ENCODE measurements at regions not wholly inside any gene's neighbourhood (a gene's known extent, or its start where the extent isn't known, plus 50 kb on each side); places are given as distances from the start of the nearest gene placed in this dataset.

DNA sequence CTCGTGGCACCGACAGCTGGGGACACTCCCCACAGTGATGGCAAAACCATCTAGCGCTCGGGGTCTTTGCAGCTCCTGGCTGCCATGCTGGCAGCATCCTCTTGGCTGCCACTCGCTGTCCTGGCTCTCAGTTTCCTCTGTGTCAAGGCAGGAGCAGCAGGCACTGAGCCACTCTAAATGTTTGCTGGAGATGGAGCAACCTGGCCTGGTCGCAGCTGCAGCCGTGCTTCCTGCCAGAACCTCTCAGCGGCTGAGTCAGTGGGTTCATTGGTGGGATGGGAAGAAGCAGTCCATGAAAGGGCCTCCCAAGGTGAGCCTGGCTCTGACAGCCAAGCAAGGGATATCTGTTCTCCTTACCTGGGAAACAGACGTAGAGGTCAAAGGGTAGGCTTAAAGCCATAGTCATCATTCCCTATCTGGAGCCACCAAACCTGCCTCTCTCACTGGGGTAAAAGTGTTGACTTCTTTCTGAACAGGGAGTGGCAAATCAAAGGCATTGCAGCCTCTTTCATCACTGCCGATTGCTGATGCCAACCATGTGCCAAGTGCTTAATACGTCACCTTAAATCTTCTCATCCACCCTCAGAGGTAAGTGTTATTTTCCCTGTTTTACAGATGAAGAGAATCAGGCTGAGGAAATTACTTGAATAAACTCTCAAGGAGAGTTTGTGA, 304.8 kb upstream of the ZNF462 start:
- Histone ChIP-seq H2AFZ (ENCODE audit: low read length) (no peak overlapping the region), H3K4me3 (ENCODE audit: low read length, poor library complexity, severe bottlenecking) (no peak overlapping the region), H3K9me2 (replicated peaks; ENCODE audit: low read depth, low read length) (no peaks in the 10 kb centered on the region), H3K4me1 (ENCODE audit: insufficient read depth, low read length, poor library complexity, severe bottlenecking) (no peaks in the 10 kb centered on the region), H3F3A (ENCODE audit: low read depth) (no peaks in the 10 kb centered on the region), H3K9ac (ENCODE audit: low read depth, low read length, poor library complexity, severe bottlenecking) (no peak overlapping the region), H3K27me3 (ENCODE audit: insufficient read depth, low read length, poor library complexity, severe bottlenecking) (no peaks in the 10 kb centered on the region), H3K36me3 (ENCODE audit: insufficient read depth, low read length) (no peaks in the 10 kb centered on the region), H3K9me3 (ENCODE audit: insufficient read depth, low read depth, low read length) (no peaks in the 10 kb centered on the region), H3K79me2 (ENCODE audit: insufficient read depth, low read length) (no peaks in the 10 kb centered on the region), H3K4me2 (ENCODE audit: low read depth, low read length, poor library complexity, severe bottlenecking) (no peak overlapping the region), H4K20me1 (ENCODE audit: insufficient read depth, low read length, poor library complexity, severe bottlenecking) (no peaks in the 10 kb centered on the region)
- no peak for TF ChIP-seq EZH2phosphoT487 (IDR thresholded peaks at IDR 0.05; ENCODE audit: borderline replicate concordance)
- TF ChIP-seq, protein P1, sequence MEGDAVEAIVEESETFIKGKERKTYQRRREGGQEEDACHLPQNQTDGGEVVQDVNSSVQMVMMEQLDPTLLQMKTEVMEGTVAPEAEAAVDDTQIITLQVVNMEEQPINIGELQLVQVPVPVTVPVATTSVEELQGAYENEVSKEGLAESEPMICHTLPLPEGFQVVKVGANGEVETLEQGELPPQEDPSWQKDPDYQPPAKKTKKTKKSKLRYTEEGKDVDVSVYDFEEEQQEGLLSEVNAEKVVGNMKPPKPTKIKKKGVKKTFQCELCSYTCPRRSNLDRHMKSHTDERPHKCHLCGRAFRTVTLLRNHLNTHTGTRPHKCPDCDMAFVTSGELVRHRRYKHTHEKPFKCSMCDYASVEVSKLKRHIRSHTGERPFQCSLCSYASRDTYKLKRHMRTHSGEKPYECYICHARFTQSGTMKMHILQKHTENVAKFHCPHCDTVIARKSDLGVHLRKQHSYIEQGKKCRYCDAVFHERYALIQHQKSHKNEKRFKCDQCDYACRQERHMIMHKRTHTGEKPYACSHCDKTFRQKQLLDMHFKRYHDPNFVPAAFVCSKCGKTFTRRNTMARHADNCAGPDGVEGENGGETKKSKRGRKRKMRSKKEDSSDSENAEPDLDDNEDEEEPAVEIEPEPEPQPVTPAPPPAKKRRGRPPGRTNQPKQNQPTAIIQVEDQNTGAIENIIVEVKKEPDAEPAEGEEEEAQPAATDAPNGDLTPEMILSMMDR (conservative IDR thresholded peaks at IDR 0.05; ENCODE audit: low read length) = no peak

DNA sequence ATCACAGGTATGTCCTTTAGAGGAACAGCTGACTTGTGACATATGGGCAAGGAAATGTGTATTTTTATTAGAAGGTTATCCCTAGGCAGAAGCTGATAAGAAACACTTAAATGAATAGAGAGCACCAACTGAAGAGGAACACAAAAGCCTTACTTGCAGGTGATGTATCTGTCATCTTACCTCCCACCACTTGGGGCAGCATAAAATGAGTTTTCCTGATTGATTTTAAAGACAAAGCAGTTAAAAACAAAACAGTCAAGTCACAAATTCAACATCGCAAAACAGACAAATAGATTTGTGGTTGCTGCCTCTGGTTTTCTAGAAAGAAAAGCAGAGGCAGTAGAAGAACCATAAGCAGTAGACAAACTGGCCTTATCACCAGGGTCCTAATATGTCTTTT, 302.4 kb upstream of the ZNF462 start:
- no peaks in the 10 kb centered on the region for H4K20me1 ChIP-seq (ENCODE audit: insufficient read depth, low read length, poor library complexity, severe bottlenecking)
- no peaks in the 10 kb centered on the region for H3F3A ChIP-seq (ENCODE audit: low read depth)
- no peak overlapping the region for H3K4me2 ChIP-seq (ENCODE audit: low read depth, low read length, poor library complexity, severe bottlenecking)
- no peaks in the 10 kb centered on the region for H3K36me3 ChIP-seq (ENCODE audit: insufficient read depth, low read length)
- TF ChIP-seq EZH2phosphoT487 (IDR thresholded peaks at IDR 0.05; ENCODE audit: borderline replicate concordance) = no peak
- TF ChIP-seq, protein P1 (conservative IDR thresholded peaks at IDR 0.05; ENCODE audit: low read length) = peak; percentile 67
- H3K9ac ChIP-seq (ENCODE audit: low read depth, low read length, poor library complexity, severe bottlenecking) = no peak overlapping the region
- no peaks in the 10 kb centered on the region for H3K9me3 ChIP-seq (ENCODE audit: insufficient read depth, low read depth, low read length)
- no peak overlapping the region for H2AFZ ChIP-seq (ENCODE audit: low read length)
- H3K27me3 ChIP-seq (ENCODE audit: insufficient read depth, low read length, poor library complexity, severe bottlenecking) = no peaks in the 10 kb centered on the region
- H3K4me1 ChIP-seq (ENCODE audit: insufficient read depth, low read length, poor library complexity, severe bottlenecking) = no peaks in the 10 kb centered on the region
- H3K79me2 ChIP-seq (ENCODE audit: insufficient read depth, low read length) = no peaks in the 10 kb centered on the region
- no peak overlapping the region for H3K4me3 ChIP-seq (ENCODE audit: low read length, poor library complexity, severe bottlenecking)
- no peaks in the 10 kb centered on the region for H3K9me2 ChIP-seq (replicated peaks; ENCODE audit: low read depth, low read length)

DNA sequence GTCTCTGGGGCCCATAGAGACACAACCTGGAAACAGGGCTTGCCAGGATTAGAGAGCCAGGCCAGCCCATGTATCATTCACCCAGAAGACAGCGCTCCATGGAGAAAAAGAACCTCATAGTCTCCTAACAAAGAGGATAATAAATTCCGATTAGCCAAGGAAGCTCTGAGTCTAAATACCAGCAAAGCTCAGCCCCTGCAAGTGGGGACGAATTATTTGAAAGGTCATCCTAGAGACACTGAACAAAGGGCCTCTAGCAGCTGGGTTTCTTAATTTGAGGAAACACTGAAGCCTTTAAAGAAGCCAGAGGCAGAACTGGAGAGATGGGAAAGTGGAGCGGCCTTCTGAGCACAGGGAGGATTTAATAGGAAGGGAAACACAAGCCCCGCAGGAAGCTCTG, 287.1 kb upstream of the ZNF462 start:
- Histone ChIP-seq H3K9me2 (replicated peaks; ENCODE audit: low read depth, low read length) (no peaks in the 10 kb centered on the region), H3K27me3 (ENCODE audit: insufficient read depth, low read length, poor library complexity, severe bottlenecking) (no peaks in the 10 kb centered on the region), H3K36me3 (ENCODE audit: insufficient read depth, low read length) (no peaks in the 10 kb centered on the region; the same call in 1 of the 2 replicates), H3K4me1 (ENCODE audit: insufficient read depth, low read length, poor library complexity, severe bottlenecking) (peaks cover 39% of the 10 kb centered on the region), H3F3A (ENCODE audit: low read depth) (no peaks in the 10 kb centered on the region), H4K20me1 (ENCODE audit: insufficient read depth, low read length, poor library complexity, severe bottlenecking) (no peaks in the 10 kb centered on the region), H3K9ac (ENCODE audit: low read depth, low read length, poor library complexity, severe bottlenecking) (no peak overlapping the region), H3K9me3 (ENCODE audit: insufficient read depth, low read depth, low read length) (peaks cover 28% of the 10 kb centered on the region; the same call in 1 of the 2 replicates), H3K79me2 (ENCODE audit: insufficient read depth, low read length) (no peaks in the 10 kb centered on the region), H3K4me2 (ENCODE audit: low read depth, low read length, poor library complexity, severe bottlenecking) (peak overlapping the region; percentile 30), H3K4me3 (ENCODE audit: low read length, poor library complexity, severe bottlenecking) (no peak overlapping the region), H2AFZ (ENCODE audit: low read length) (no peak overlapping the region)
- TF ChIP-seq, protein P1 (conservative IDR thresholded peaks at IDR 0.05; ENCODE audit: low read length) = no peak

Data from Loucy (cell line).